ENCODE measurements at regions not wholly inside any gene's neighbourhood (a gene's known extent, or its start where the extent isn't known, plus 50 kb on each side); places are given as distances from the start of the nearest gene placed in this dataset.

DNA sequence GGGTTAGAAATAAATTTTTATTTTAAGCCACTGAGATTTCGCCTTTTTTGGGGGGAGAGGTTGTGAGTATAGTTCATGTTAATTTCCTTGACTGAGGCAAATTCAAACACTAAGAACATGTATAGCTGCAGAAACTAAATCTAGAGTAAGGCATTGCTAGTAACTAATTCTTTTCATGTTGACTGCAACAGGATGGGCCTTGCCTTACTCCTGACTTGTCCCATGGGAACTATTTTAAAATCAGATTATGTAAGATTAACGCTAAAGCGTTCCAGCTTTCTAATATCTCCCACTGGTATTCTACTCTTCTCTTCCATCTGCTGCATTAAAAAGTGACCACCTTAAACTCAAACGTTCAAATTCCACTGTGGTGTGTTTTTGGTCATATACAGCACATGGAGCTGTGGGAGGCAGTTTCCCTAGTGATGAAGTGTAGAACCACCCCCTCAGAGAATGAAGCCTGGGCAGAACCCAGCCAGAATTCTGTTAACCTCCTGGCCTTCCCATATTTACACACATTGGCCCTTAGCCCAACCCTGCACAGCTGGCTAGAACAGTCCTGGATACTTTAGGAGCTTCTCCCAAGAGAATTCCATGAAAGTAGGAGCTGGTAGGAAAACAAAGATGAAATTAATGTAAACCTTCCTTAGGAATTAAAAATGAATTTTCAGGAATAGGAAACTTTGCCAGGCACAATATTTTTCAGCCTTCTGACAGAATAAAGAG is 687.8 kb downstream of the SLC4A3 start (continued):
- no peak for TF ChIP-seq FOXP1 (CRISPR knock-in tag; IDR thresholded peaks at IDR 0.05; ENCODE audit: borderline replicate concordance)
- TF ChIP-seq FOXJ3 (CRISPR knock-in tag; IDR thresholded peaks at IDR 0.05; ENCODE audit: borderline replicate concordance), result no peak
- TF ChIP-seq, protein P1, sequence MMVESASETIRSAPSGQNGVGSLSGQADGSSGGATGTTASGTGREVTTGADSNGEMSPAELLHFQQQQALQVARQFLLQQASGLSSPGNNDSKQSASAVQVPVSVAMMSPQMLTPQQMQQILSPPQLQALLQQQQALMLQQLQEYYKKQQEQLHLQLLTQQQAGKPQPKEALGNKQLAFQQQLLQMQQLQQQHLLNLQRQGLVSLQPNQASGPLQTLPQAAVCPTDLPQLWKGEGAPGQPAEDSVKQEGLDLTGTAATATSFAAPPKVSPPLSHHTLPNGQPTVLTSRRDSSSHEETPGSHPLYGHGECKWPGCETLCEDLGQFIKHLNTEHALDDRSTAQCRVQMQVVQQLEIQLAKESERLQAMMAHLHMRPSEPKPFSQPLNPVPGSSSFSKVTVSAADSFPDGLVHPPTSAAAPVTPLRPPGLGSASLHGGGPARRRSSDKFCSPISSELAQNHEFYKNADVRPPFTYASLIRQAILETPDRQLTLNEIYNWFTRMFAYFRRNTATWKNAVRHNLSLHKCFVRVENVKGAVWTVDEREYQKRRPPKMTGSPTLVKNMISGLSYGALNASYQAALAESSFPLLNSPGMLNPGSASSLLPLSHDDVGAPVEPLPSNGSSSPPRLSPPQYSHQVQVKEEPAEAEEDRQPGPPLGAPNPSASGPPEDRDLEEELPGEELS (CRISPR knock-in tag; IDR thresholded peaks at IDR 0.05), result no peak

- no peak for ATAC-seq
- ChIA-PET CTCF (no interaction called here), POLR2A (no interaction called here)
- Mint-ChIP-seq H3K27me3 (ENCODE audit: low read depth) (no peaks in the 10 kb centered on the region), H3K27ac (no peak overlapping the region), H3K36me3 (no peaks in the 10 kb centered on the region), H3K4me3 (no peak overlapping the region), H3K9me3 (peaks cover 8% of the 10 kb centered on the region; the same call in 1 of the 2 replicates), H3K4me1 (0 out of 2 replicates have a peak, but pooled peaks cover 2% of the 10 kb centered on the region)
- DNase-seq (ENCODE audit: low spot score), result no peak
- TF ChIP-seq, protein P2, sequence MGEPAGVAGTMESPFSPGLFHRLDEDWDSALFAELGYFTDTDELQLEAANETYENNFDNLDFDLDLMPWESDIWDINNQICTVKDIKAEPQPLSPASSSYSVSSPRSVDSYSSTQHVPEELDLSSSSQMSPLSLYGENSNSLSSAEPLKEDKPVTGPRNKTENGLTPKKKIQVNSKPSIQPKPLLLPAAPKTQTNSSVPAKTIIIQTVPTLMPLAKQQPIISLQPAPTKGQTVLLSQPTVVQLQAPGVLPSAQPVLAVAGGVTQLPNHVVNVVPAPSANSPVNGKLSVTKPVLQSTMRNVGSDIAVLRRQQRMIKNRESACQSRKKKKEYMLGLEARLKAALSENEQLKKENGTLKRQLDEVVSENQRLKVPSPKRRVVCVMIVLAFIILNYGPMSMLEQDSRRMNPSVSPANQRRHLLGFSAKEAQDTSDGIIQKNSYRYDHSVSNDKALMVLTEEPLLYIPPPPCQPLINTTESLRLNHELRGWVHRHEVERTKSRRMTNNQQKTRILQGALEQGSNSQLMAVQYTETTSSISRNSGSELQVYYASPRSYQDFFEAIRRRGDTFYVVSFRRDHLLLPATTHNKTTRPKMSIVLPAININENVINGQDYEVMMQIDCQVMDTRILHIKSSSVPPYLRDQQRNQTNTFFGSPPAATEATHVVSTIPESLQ (CRISPR knock-in tag; IDR thresholded peaks at IDR 0.05), result no peak
Observed at GRCh38 chr2:220318037-220318436, 690.6 kb downstream of the SLC4A3 start.

DNA sequence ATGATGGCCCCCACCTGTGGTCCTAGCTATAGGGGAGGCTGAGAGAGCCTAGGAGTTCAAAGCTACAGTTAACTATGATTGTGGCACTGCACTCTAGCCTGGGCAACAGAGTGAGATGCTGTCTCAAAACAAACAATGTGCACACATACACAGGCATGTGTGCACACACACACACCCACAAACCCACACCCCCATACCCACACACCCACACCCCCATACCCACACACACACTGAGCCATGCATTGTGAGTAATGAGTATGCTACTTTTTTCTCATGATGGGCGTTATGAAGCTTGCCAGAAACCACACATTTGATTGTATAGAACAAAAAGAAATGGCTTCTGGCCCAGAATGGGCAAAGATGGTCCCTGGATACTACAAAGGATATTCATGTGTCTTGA is 691.1 kb downstream of the SLC4A3 start:
- ChIA-PET CTCF (no interaction called here), POLR2A (no interaction called here)
- Mint-ChIP-seq H3K9me3 (peaks cover 8% of the 10 kb centered on the region; the same call in 1 of the 2 replicates), H3K27ac (no peak overlapping the region), H3K36me3 (no peaks in the 10 kb centered on the region), H3K27me3 (ENCODE audit: low read depth) (no peaks in the 10 kb centered on the region), H3K4me1 (0 out of 2 replicates have a peak, but pooled peaks cover 1% of the 10 kb centered on the region), H3K4me3 (no peak overlapping the region)
- DNase-seq (ENCODE audit: low spot score) (no peak), ATAC-seq (no peak)
- TF ChIP-seq ZNF232 (CRISPR knock-in tag; IDR thresholded peaks at IDR 0.05) (no peak), HMGXB4 (CRISPR knock-in tag; IDR thresholded peaks at IDR 0.05) (no peak), ZNF396 (CRISPR knock-in tag; IDR thresholded peaks at IDR 0.05; ENCODE audit: borderline replicate concordance) (no peak), RORB (CRISPR knock-in tag; IDR thresholded peaks at IDR 0.05) (no peak), ERG (CRISPR knock-in tag; IDR thresholded peaks at IDR 0.05) (no peak), PRRX2 (CRISPR knock-in tag; IDR thresholded peaks at IDR 0.05) (no peak), IRF2 (CRISPR knock-in tag; IDR thresholded peaks at IDR 0.05; ENCODE audit: borderline replicate concordance, low read depth) (no peak), ETV6 (CRISPR knock-in tag; IDR thresholded peaks at IDR 0.05) (no peak)
- TF ChIP-seq, protein P3, sequence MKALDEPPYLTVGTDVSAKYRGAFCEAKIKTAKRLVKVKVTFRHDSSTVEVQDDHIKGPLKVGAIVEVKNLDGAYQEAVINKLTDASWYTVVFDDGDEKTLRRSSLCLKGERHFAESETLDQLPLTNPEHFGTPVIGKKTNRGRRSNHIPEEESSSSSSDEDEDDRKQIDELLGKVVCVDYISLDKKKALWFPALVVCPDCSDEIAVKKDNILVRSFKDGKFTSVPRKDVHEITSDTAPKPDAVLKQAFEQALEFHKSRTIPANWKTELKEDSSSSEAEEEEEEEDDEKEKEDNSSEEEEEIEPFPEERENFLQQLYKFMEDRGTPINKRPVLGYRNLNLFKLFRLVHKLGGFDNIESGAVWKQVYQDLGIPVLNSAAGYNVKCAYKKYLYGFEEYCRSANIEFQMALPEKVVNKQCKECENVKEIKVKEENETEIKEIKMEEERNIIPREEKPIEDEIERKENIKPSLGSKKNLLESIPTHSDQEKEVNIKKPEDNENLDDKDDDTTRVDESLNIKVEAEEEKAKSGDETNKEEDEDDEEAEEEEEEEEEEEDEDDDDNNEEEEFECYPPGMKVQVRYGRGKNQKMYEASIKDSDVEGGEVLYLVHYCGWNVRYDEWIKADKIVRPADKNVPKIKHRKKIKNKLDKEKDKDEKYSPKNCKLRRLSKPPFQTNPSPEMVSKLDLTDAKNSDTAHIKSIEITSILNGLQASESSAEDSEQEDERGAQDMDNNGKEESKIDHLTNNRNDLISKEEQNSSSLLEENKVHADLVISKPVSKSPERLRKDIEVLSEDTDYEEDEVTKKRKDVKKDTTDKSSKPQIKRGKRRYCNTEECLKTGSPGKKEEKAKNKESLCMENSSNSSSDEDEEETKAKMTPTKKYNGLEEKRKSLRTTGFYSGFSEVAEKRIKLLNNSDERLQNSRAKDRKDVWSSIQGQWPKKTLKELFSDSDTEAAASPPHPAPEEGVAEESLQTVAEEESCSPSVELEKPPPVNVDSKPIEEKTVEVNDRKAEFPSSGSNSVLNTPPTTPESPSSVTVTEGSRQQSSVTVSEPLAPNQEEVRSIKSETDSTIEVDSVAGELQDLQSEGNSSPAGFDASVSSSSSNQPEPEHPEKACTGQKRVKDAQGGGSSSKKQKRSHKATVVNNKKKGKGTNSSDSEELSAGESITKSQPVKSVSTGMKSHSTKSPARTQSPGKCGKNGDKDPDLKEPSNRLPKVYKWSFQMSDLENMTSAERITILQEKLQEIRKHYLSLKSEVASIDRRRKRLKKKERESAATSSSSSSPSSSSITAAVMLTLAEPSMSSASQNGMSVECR (CRISPR knock-in tag; IDR thresholded peaks at IDR 0.05; ENCODE audit: borderline replicate concordance), result no peak

All from WTC11 (cell line).